HG02610 (cell line): ENCODE measurements at regions not wholly inside any gene's neighbourhood (a gene's known extent, or its start where the extent isn't known, plus 50 kb on each side); places are given as distances from the start of the nearest gene placed in this dataset.
"Not testable (repeated sequence)": the region's sequence is repeated elsewhere in the genome, so short reads cannot be mapped to it uniquely, and the experiment has no call there.

Source experiments
- ATAC-seq: cut with Tn5 transposase; IDR thresholded peaks from one replicate; pipeline ENCODE4 v1.9.1; 2021; ENCODE audit warnings: mild to moderate bottlenecking, moderate library complexity; ENCODE audit not compliant: unreplicated experiment

GRCh38 chr4:107562316-107562715 is 157.7 kb downstream of the PAPSS1 start:
- no peak for ATAC-seq

DNA sequence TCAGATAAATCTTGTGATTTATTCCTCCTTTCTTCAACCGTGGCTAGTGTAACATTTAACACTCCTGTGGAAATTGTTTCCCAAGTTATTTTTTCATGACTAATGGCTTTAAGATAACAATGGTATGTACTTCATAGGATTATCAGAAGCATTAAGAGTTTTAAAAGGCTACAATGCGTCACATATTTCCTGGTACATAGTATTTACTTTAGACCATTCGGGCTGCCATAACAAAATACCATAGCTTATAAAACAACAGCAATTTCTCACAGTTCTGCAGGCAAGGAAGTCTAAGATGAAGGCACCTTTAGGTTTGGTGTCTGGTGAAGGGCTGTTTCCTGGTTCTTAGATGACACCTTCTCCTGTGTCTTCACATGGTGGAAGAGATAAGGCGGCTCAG is 158.6 kb downstream of the PAPSS1 start:
- ATAC-seq = no peak

- no peak for ATAC-seq
Observed at GRCh38 chr4:107559653-107560052, 160.4 kb downstream of the PAPSS1 start.

DNA sequence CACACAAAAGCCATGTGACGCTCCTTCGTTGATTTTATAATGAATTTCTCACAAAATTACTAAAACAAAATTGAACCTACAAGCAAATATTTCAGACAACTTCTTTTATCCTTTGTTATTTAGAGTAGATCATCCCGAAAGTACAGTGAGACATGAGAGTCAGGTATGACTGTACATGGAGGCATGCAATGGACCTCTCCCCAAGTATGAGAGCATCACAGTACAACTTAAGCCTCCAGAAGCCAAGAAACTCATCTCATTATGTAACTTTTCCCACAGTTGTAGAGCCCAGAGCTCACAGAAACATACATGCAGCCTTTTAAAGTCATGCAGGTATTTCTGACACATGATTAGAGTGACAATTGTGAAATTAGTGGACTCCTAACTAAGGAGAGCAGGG is 167.7 kb downstream of the PAPSS1 start:
- ATAC-seq = no peak

DNA sequence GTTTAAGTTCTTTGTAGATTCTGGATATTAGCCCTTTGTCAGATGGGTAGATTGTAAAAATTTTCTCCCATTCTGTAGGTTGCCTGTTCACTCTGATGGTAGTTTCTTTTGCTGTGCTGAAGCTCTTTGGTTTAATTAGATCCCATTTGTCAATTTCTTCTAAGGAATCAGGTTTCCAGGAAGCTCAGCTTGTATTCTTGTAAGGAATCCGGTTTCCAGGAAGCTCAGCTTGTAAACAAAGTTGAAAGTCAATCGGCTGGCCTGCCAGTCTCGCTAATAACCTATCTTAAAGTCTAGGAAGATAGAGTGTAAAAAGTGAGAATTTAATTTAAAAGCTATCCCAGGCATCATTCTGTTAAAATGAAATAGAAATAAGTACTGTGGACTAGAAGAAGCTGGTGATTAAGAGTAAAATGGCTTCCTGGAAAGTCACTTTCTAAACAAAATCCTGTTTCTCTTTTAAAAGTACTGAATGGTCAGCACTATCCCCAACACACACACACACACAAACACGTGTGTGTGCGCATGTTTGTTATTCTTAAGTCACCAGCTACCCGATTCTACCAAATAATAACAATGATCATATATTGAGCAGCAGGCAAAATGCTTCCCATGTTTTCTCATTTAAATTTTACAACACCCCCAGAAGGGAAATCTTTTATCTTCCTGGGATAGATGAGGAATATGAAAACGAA is 171.7 kb downstream of the PAPSS1 start:
- no peak for ATAC-seq

- ATAC-seq = no peak
Observed at GRCh38 chr4:107546638-107547037, 173.4 kb downstream of the PAPSS1 start.

DNA sequence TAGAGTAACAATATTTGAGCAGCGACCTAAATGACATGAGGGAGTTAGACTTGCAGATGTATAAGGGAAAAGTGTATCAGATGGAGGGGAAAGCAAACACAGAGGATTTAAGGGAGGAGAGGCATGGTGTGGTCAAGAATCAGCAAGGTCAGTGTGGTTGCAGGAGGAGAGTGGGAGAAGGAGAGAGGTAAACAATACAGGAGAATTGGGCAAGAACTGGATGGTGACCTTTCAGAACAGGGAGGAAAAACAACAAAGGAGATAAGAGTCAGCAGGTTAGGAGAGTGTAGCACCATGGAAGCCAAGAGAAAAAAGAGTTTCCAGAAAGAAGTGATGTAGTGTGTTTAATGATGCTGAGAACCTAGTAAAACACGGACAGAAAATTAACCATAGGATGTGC is 178.5 kb downstream of the PAPSS1 start:
- ATAC-seq = no peak

GRCh38 chr4:107531927-107532326 is 188.1 kb downstream of the PAPSS1 start:
- ATAC-seq = no peak

GRCh38 chr4:107520368-107520767 is 199.7 kb downstream of the PAPSS1 start:
- no peak for ATAC-seq

GRCh38 chr4:107519053-107519452 is 201.0 kb downstream of the PAPSS1 start:
- no peak for ATAC-seq

GRCh38 chr4:107518076-107518475 is 202.0 kb downstream of the PAPSS1 start:
- no peak for ATAC-seq

GRCh38 chr4:107512549-107512948 is 207.5 kb downstream of the PAPSS1 start:
- ATAC-seq = no peak

GRCh38 chr4:107509615-107510014 is 210.4 kb downstream of the PAPSS1 start:
- no peak for ATAC-seq

DNA sequence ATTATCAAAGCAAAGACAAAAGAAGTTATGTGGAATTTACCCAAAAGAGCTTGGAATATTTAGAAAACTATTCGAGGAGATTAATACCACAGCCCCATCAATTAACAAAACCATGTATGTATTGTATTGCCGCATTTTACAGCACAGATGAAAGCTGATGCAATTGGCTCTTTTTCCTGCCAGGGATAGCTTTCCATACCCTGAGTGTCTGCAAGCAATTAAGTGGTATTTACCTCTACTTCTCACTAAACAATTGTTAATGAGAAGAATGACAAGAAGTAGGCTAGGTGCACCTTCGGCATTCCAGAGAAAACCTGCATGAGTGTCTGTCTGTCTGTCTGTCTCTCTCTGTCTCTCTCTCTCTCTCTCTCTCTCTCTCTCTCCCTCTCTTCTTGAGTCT is 219.5 kb downstream of the PAPSS1 start:
- no peak for ATAC-seq

GRCh38 chr4:107497054-107497453 is 223.0 kb downstream of the PAPSS1 start:
- peak; percentile 71 for ATAC-seq

- no peak for ATAC-seq
Observed at GRCh38 chr4:107492566-107492965, 227.5 kb downstream of the PAPSS1 start.

DNA sequence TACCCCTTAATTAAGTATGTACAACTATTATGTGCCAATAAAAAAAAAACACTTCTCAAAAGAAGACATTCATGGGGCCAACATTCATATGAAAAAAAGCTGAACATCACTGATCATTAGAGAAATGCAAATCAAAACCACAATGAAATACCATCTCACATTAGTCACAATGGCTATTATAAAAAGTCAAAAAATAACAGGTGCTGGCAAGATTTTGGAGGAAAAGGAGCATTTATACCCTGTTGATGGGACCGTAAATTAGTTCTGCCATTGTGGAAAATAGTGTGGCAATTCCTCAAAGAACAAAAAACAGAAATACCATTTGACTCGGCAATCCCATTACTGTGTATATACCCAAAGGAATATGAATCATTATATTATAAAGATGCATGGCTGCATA is 229.9 kb downstream of the PAPSS1 start:
- ATAC-seq = no peak

DNA sequence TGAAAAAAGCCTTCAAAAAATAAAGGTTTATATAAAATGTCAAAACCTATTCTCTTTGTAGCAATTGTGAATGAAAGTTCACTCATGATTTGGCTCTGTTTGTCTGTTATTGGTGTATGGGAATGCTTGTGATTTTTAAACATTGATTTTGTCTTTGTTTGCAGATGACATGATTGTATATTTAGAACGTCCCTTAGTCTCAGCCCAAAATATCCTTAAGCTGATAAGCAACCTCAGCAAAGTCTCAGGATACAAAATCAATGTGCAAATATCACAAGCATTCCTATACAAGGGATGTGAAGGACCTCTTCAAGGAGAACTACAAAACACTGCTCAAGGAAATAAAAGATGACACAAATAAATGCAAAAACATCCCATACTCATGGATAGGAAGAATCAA is 236.4 kb downstream of the PAPSS1 start:
- not testable (repeated sequence) for ATAC-seq

- ATAC-seq = no peak
Observed at GRCh38 chr4:107482546-107482945, 237.5 kb downstream of the PAPSS1 start.

DNA sequence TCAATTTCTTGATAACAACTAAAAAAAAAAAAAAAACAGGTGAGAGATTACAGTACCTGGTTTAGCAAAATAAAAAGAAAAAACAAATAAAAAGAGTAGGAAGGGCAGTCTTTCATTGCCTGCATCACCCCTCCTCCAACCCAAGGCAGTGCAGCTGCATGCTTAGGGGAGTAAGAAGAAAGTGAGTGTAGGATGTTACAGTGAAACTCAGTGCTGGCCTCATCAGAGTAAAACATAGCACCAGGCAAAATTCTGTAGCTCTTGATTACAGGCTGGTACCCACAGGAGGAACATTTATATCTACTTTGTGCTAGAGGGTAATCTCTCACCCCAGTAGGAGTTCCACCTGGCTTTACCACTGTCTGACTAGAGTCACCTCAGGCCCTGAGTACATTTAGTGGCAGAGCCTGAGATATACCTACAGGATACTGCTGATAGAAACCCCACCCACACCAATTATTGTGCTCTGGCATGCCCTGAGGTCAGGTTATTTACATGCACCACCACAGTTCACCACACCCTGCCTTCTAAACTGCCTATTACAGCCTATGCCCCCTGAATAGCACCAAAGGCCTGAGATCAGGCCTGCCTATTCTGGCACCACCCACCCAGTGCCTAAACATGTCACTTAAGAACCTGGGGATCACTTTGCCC is 241.6 kb downstream of the PAPSS1 start:
- no peak for ATAC-seq

GRCh38 chr4:107473126-107473525 is 246.9 kb downstream of the PAPSS1 start:
- no peak for ATAC-seq

DNA sequence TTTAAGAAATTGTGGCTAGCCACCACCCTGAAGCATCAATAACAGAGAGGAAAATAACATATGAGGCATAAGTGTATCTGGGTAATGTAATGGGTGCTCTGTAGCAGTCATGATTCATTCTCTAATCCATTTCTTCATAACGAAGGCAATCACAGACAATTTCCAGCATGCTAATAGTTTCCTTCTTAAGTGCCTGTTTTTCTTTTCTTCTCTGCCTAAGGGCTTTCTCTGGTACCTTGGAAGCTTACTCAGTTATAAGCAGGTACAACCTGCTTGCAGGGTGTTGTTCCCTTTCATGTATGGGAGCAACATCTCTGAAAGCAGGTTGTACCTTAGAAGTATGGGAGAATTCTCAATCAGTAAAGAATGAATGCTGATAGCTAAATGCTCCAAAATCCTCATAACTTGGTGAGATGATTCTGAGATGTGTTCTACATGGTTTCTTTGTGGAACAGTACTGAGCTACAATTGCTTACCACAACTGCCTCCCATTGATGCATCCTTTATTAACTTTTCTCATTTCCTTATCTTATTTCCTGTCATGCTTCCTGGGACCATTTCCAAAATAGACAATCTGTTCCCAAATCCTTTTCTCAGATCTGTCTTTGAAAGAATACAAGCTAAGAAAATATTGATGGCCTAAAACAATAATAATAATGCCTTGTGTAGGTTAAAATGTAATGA is 247.6 kb downstream of the PAPSS1 start:
- ATAC-seq = no peak
